Kidney (tissue), 13 donors: ENCODE measurements at regions not wholly inside any gene's neighbourhood (a gene's known extent, or its start where the extent isn't known, plus 50 kb on each side); places are given as distances from the start of the nearest gene placed in this dataset.
A peak's percentile ranks its signal among the peaks of the same experiment; 100 is the strongest.

ENCODE experiments used
- DNase-seq, 5 donors: peaks; one replicate each; pipeline ENCODE4 v3.0.0-alpha.2; 2013 to 2020
- FAIRE-seq: peaks from 2 replicates; lab custom pipeline; 2012; peaks lifted over from hg19 to GRCh38; lab: Jason Lieb, UNC
- H3K27ac ChIP-seq, 2 donors: one replicate each; pipeline ENCODE4 v1.7.0; 2013; ENCODE audit warnings: low read depth in 2 of 2, low read length in 2 of 2, inconsistent platforms in 1 of 2
- H3K27me3 ChIP-seq: one replicate; pipeline ENCODE4 v1.7.1; 2013; ENCODE audit warnings: low read length, inconsistent platforms; ENCODE audit not compliant: control insufficient read depth, insufficient read depth
- H3K36me3 ChIP-seq, 3 donors: one replicate each; pipeline versions ENCODE4 v1.7.0 to v1.7.1; 2013; ENCODE audit warnings: low read length in 3 of 3, control low read depth in 1 of 3, inconsistent platforms in 1 of 3; ENCODE audit not compliant: insufficient read depth in 3 of 3, control insufficient read depth in 2 of 3
- H3K4me1 ChIP-seq, 3 donors: one replicate each; pipeline versions ENCODE4 v1.7.0 to v1.7.1; 2013; ENCODE audit warnings: low read length in 3 of 3, inconsistent platforms in 1 of 3, low read depth in 1 of 3; ENCODE audit not compliant: control insufficient read depth in 2 of 3, insufficient read depth in 2 of 3
- H3K4me3 ChIP-seq, 3 donors: one replicate each; pipeline versions ENCODE4 v1.7.0 to v1.8.1; 2013; ENCODE audit warnings: low read length in 3 of 3, control low read depth in 1 of 3, inconsistent platforms in 1 of 3
- H3K9ac ChIP-seq, 3 donors: one replicate each; pipeline versions ENCODE4 v1.7.0 to v1.7.1; 2013; ENCODE audit warnings: low read length in 3 of 3, control low read depth in 1 of 3, inconsistent platforms in 1 of 3
- H3K9me3 ChIP-seq, 3 donors: one replicate each; pipeline versions ENCODE4 v1.7.0 to v1.7.1; 2013; ENCODE audit warnings: low read length in 3 of 3, control low read depth in 1 of 3, inconsistent platforms in 1 of 3; ENCODE audit not compliant: control insufficient read depth in 2 of 3, insufficient read depth in 1 of 3
- intact Hi-C: fragments of 100-400 bp; cut with DNase I; formaldehyde crosslinking; loops from one replicate; pipeline ENCODE4 v1.11.1; 2022
- TF ChIP-seq, protein P1 (sequence below): IDR thresholded peaks from 3 replicates; pipeline ENCODE4 v1.5.1; 2012; ENCODE audit warnings: mild to moderate bottlenecking, moderate library complexity, borderline replicate concordance; ENCODE audit not compliant: insufficient read depth; ENCODE audit errors: extremely low read depth
- donor health status: control.
- donor health status: control.
- donor health status: control.
- donor health status: control.
- donor health status: control.
- donor health status: DM: yes; HTN: yes; CAD: no.
- donor health status: Normal renal cell carcinoma (clear cell type).

DNA sequence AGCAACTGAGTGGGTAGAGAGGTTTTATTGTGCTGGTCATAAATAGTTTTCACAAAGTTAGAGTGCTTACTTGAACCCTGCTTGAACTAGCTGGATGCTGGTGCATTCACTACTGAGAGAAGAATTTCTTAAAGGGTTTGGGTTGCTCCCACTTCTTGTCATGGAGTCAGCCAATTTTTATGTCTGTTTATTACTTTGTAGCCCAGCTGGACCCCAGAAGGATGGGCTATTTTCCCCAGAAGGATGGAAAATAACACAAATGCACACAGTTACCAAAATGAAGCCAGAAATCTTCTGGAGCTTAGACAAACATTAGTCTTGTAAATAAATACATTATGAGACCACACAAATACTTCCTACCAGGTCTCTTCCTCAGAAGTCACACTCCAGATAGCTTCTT lies 480.8 kb upstream of the TNC start:
- no peak overlapping the region for H3K9ac ChIP-seq
- TF ChIP-seq, protein P1, sequence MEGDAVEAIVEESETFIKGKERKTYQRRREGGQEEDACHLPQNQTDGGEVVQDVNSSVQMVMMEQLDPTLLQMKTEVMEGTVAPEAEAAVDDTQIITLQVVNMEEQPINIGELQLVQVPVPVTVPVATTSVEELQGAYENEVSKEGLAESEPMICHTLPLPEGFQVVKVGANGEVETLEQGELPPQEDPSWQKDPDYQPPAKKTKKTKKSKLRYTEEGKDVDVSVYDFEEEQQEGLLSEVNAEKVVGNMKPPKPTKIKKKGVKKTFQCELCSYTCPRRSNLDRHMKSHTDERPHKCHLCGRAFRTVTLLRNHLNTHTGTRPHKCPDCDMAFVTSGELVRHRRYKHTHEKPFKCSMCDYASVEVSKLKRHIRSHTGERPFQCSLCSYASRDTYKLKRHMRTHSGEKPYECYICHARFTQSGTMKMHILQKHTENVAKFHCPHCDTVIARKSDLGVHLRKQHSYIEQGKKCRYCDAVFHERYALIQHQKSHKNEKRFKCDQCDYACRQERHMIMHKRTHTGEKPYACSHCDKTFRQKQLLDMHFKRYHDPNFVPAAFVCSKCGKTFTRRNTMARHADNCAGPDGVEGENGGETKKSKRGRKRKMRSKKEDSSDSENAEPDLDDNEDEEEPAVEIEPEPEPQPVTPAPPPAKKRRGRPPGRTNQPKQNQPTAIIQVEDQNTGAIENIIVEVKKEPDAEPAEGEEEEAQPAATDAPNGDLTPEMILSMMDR = no peak
- H3K9me3 ChIP-seq = no peaks in the 10 kb centered on the region
- H3K27me3 ChIP-seq = no peaks in the 10 kb centered on the region
- DNase-seq (peak in 1 of 5 donors; percentile 24), FAIRE-seq (no peak)
- intact Hi-C loops = no loop called here
- H3K4me3 ChIP-seq = no peak overlapping the region
- H3K4me1 ChIP-seq = no peaks in the 10 kb centered on the region
- H3K36me3 ChIP-seq = no peaks in the 10 kb centered on the region
- H3K27ac ChIP-seq = no peak overlapping the region

DNA sequence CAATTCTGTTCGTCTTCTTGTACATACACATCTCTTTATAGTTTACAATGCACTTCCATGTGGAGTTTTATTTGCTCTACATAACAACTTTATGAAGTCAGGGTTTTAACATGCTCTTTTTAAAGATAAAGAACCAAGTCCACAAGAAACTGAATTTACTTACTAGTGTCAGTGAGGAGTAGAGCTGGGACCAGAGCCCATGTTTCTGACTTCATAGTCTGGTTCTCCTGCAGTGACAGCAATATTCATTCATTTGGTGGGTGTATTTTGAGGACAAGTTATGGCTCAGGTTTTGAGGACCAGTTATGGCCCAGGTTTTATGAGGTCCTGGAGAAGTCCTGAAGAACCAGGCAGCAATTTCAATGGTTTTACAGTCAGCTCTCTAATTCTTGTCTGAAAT lies 481.9 kb upstream of the TNC start:
- H3K9me3 ChIP-seq = no peaks in the 10 kb centered on the region
- peak in 1 of 5 donors; percentile 1 for DNase-seq
- no peak overlapping the region for H3K9ac ChIP-seq
- no peak overlapping the region for H3K4me3 ChIP-seq
- TF ChIP-seq, protein P1 = no peak
- H3K27me3 ChIP-seq = no peaks in the 10 kb centered on the region
- H3K27ac ChIP-seq = no peak overlapping the region
- no peaks in the 10 kb centered on the region for H3K36me3 ChIP-seq
- no peaks in the 10 kb centered on the region for H3K4me1 ChIP-seq
- FAIRE-seq = no peak
- intact Hi-C loops = no loop called here

DNA sequence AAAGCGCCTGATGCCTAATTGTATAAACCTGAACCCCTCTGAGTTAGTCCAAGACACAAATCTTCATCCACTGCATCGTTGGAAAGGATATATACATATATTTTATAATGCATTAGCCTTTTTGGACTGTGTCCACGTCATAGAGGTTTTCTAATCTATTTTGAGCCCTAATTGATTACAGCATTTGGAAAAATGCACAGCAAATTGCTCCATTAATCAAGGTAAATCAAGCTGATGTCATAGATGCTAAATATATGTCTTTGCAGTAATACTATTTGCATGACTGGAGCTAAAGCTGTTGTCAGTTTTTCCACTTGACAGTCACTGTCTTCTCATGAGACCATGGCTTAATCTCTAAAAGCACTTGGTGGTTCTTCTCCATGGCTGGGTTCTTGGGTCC lies 483.5 kb upstream of the TNC start:
- H3K27ac ChIP-seq = no peak overlapping the region
- DNase-seq (no peak), FAIRE-seq (no peak)
- H3K9me3 ChIP-seq = no peaks in the 10 kb centered on the region
- H3K4me1 ChIP-seq = no peaks in the 10 kb centered on the region
- TF ChIP-seq, protein P1 = no peak
- intact Hi-C loops = no loop called here
- no peaks in the 10 kb centered on the region for H3K36me3 ChIP-seq
- no peaks in the 10 kb centered on the region for H3K27me3 ChIP-seq
- no peak overlapping the region for H3K9ac ChIP-seq
- H3K4me3 ChIP-seq = no peak overlapping the region

DNA sequence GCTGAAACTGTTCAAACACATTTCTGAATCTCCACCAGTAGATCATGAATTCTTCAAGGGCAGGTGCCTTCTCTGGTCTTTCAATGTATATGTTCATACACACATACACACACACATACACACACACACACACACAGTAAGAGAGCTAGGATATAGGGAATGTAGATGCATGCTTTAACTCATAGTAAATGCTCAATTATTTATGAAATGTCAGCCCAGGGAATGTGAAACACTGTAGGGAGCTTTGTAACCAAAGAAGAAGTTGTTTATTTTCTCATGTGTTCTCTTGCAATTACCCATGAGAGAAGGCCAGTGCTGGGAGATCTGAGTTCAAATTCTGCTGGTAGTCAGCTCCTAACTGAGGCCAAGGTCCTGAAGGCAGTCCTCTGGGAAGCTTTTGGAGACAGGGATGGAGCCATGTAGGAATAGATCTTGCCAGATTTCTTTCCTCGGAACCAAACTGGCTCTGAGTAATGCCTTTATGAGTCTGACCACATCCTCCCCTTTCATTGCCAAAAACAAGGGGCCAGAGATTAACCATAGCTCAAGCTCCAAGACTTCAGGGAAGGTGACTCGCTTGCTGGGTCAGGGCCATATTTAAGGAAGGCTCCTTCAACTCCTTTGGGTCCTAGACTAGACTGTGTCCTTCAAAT lies 487.0 kb upstream of the TNC start:
- FAIRE-seq = no peak
- no peak for DNase-seq
- peaks cover 0 to 2% (median 0%) of the 10 kb centered on the region in 3 donors for H3K9me3 ChIP-seq
- H3K27me3 ChIP-seq = no peaks in the 10 kb centered on the region
- H3K4me3 ChIP-seq = no peak overlapping the region
- H3K36me3 ChIP-seq = no peaks in the 10 kb centered on the region
- H3K27ac ChIP-seq = no peak overlapping the region
- intact Hi-C loops = no loop called here
- no peak overlapping the region for H3K9ac ChIP-seq
- H3K4me1 ChIP-seq = no peaks in the 10 kb centered on the region
- TF ChIP-seq, protein P1 = no peak
